ELR (cell line): ENCODE measurements at regions not wholly inside any gene's neighbourhood (a gene's known extent, or its start where the extent isn't known, plus 50 kb on each side); places are given as distances from the start of the nearest gene placed in this dataset.
"Not testable (repeated sequence)": the region's sequence is repeated elsewhere in the genome, so short reads cannot be mapped to it uniquely, and the experiment has no call there.

Experiments used
- DNase-seq: peaks from one replicate; pipeline ENCODE4 v3.0.0-alpha.2; 2015; ENCODE audit warnings: low read depth

DNA sequence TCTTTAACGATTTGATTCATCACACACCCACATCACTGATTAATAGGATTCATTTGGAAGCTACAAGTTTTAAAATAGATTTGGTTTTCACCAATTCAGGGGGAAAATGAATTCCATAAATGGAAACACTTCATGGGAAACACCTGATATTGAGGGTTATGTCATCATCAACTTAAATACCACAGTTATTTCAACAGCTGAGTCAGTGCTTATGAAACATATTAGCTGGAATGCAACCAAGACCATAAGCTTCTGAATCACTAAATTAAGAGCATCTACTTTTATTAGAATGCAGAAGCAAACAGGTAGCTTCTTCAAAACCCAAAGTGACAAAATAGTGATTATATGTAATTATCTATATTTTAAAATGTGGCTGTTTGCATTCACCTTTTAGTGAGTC is 207.8 kb upstream of the DCAF8L1 start:
- peak; percentile 14 for DNase-seq

DNA sequence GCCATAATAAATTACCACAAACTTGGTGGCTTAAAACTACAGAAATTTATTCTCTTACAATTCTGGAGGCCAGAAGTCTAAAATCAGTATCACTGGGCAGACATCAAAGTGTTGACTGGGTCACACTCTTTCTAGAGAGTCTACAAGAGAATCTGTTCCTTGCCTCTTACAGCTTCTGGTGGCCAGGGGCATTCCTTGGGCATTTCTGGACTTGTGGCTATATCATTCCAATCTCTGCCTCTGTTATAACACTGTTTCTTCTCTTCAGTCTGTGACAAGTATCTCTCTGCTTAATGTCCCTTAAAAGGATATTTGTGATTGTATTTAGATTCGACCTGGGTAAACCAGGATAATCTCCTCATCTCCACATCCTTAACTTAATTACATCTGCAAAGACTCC is 207.3 kb upstream of the DCAF8L1 start:
- no peak for DNase-seq

GRCh38 chrX:28180096-28180495 is 198.8 kb upstream of the DCAF8L1 start:
- DNase-seq: no peak

DNA sequence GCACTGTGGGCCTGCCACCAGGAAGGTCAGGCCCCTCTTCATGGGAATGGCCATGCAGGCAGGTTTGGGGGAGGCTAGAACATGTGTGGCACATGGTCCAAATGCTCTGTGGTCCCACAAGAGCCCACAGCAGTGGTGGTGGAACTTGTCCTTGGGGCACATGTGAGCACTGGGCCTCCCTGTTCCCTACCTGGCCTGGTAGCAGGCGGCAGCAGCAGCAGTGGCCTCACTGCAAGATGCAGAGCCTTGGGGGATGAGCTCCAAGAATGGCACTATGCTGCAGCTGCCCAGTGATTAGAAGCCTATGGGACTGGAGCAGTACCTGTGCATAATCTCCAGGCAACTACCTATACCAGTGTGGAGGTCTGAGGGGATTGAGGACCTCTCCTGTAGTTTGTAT is 197.0 kb upstream of the DCAF8L1 start:
- DNase-seq: no peak

DNA sequence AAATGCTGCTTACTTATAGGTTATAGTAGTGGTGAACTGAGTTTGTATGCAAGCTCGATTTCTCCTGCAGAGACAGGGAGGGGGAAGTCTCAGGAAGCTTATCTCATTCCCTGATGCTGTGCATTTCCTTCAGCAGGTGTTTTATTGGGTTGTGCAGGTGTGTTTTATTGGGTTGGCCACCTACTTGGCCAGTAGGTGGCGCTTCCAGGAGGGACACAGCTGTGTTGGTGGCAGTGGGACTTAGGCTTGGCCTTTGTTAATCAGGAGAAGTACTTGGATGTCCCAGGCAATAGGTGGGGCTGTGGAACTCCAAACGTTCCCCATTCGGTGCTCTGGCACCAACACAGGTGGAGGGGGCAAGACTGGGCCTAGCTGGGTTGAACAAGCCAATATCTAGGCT is 196.0 kb upstream of the DCAF8L1 start:
- DNase-seq: no peak

GRCh38 chrX:28170713-28171112 is 189.5 kb upstream of the DCAF8L1 start:
- no peak for DNase-seq

- no peak for DNase-seq
Observed at GRCh38 chrX:28158019-28158777, 176.9 kb upstream of the DCAF8L1 start.

- DNase-seq: not testable (repeated sequence)
Observed at GRCh38 chrX:28152263-28152662, 171.0 kb upstream of the DCAF8L1 start.

- no peak for DNase-seq
Observed at GRCh38 chrX:28135378-28136047, 154.3 kb upstream of the DCAF8L1 start.

DNA sequence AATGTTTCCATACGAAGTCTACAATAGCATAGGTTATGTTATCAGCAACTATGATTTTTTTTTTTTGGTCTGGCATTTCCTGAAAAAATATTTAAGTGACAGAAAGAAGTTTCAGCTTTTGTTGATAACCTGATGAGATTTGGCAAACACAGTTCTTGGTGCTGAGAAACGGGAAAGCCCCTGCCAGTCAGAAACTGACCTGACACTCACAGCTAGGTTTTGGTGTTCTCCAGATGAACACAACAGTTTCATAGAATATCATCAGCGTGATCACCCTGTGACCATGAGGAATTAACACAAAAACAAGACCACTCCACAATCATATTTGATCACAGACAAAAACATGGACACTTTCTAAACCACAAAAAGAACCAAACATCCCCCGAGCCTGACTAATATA is 152.5 kb upstream of the DCAF8L1 start:
- no peak for DNase-seq

- DNase-seq: no peak
Observed at GRCh38 chrX:28127662-28128061, 146.4 kb upstream of the DCAF8L1 start.

DNA sequence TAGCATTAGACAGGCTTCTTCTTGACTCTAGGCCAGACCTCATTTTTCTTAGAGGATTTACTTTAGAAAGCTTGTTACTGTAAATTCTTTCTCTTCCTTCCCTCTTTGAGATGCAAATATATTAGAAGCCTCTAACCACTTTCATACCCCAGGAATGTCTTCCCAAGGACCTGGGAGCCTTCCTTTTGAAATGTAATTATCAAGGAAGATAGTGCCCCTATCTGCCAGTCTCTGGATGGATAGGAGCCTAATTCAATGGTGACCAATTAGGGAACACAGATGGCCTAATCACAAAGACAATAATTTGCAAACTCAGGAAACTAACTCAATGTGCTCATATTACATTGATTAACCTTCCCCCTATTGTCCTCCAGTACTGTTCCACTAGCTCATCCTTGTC is 145.6 kb upstream of the DCAF8L1 start:
- no peak for DNase-seq

GRCh38 chrX:28124416-28124815 is 143.2 kb upstream of the DCAF8L1 start:
- DNase-seq: no peak

GRCh38 chrX:28120580-28121245 is 139.5 kb upstream of the DCAF8L1 start:
- DNase-seq: not testable (repeated sequence)

DNA sequence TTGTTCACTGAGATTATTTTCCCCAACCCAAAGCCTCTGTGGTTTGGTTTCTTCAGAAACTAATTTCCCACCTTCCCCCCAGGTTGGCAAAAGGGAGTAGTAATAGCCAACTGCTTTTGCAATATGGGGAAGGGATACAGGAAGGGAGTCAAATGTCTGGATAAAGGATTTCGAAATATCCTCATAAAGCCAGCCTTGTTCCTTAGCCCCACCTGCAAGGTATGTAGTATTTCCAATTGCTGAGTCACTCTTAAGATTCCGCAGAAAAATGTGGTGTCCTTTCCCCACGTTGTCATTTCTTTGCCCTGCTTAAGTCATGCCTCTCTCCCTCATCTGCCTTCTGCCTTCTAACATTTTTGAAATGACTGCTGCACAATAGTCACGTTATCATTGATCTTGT is 138.8 kb upstream of the DCAF8L1 start:
- no peak for DNase-seq

DNA sequence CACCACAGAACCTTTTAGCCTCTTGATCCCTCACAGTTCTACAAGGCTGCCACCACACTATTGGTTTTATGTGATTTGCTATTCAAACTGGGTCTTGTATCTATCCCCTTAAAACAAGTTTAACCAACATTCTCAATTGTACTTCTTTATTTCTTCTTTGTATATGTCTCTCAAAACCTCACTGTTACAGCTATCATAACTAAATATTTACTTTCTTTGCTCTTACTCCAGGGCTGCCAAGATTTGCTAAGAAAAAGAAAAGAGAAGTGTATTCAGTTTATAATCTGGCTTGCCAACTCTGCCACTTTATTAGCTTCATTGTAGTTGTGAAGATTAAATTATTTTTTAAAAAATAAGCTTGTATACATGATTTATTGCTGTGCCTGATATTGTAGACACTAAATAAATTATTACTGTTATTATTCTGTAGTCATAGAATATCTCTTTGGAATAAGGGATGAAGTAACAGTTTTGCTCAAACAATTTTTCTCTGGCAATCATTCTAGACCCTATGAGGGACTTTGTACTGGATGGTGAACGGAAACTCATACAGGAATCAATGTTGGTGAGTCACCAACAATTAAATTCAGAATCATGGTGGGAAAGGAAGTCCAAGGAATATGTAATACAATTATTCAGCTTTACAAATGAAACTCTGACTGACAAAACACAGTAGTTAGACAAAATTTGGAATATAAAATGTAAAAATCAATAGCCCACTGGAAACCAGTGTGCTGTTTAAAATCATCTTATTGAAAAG is 127.1 kb upstream of the DCAF8L1 start:
- DNase-seq: no peak

DNA sequence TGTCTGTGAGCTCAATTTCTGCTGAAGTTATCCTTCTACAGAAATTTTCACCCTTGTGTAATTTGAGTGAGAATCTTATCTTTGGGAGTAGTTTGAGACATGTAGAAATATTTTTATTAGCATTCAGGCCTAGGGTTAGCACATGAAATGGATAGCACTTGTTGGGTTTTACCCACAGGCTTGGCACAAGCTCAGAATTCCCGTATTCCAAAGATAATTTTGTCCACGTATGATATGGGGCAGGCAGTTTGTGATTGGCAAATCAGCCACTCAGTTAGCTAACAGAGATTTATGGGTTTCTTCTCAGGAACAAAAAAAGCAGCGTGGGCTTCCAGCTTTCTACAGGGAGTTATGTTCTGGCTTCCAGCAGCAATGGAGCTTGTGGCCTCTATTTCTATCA is 117.9 kb upstream of the DCAF8L1 start:
- DNase-seq: no peak

DNA sequence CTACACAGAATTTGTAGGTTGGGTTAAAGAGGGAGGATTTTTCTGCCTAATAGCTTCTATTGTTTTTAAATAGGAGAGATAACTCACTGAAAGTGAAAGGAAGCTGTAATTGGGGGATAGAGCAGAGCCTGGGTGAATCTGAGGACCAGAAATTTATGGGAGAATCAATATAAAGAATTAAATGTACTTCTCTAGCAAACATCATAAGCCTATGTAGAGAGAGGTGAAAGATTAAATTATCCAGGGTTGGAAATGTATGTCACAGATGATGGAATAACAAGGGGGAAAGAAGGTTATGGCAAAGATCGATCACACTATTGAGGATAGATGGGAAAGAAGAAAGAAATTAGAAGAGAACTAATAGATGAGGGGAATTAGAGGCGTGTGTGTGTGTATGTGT is 104.4 kb upstream of the DCAF8L1 start:
- no peak for DNase-seq

- DNase-seq: no peak
Observed at GRCh38 chrX:28058901-28059300, 77.7 kb upstream of the DCAF8L1 start.

DNA sequence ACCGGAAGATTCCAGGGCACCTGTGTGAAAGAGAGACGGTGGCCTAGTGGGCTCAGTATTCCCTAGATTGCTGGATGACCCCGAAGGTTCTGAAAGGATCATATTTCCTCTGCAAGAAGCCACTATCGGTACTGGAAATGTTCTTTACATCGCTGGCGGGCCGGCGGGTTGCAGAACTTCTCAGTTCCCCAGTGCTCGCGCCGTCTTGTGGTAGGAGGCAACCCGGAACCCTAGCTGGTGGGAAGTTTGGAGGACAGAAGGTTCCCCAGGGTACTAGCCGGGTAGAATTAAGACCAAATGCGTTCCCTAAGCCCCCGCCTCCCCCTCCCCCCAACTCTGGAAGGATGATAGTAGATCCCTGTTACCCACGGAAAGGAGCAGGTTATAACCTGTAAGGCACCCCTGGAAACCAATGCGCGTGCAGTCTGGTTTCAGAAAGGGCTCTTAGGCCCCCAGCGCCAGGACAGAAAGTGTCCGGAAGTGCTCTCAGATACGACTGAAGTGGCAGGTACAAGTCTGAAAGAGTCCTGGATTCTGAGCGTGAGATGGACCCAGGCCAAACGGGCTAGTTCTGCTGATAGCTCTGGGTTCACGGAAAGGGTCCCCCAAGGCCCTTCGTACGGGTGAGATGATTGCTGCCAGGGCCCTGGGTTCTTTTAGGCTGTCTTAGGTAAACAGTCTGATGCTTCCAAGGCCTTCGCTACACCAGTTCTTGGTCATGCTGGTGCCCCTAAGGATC is 61.7 kb upstream of the DCAF8L1 start:
- no peak for DNase-seq

- DNase-seq: no peak
Observed at GRCh38 chrX:28042260-28042659, 61.0 kb upstream of the DCAF8L1 start.

DNA sequence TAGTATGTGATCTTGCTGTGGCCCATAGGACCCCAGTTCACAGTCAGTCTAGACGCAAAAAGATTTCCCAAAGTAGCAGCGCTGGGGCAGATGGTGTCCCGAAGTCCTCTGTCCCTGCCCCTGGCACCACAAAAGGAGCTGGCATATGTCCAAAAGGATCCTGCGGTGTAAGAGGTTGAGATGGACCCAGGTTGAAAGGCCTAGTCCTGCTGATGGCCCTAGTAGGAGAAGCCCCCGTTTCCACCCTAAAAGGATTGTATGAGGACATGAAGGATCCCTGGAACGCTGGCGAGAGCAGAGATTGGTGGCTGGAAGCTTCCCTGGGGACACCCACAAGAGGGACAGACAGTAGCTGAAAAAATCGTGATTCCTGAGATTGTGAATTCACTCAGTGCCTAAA is 58.0 kb upstream of the DCAF8L1 start:
- DNase-seq: no peak
